GM18873 (cell line): ENCODE measurements at regions not wholly inside any gene's neighbourhood (a gene's known extent, or its start where the extent isn't known, plus 50 kb on each side); places are given as distances from the start of the nearest gene placed in this dataset.
A peak's percentile ranks its signal among the peaks of the same experiment; 100 is the strongest.
"Not testable (repeated sequence)": the region's sequence is repeated elsewhere in the genome, so short reads cannot be mapped to it uniquely, and the experiment has no call there.

ENCODE experiments used
- ATAC-seq: cut with Tn5 transposase; IDR thresholded peaks from one replicate; pipeline ENCODE4 v1.9.1; 2021; ENCODE audit warnings: mild to moderate bottlenecking, moderate library complexity, moderate number of reproducible peaks; ENCODE audit not compliant: unreplicated experiment, low FRiP score

GRCh38 chr3:56928379-56929068 lies 126.8 kb upstream of the ARHGEF3 start:
- ATAC-seq: no peak

- no peak for ATAC-seq
Measured at GRCh38 chr3:56927855-56928254, 126.1 kb upstream of the ARHGEF3 start.

GRCh38 chr3:56926947-56927282 lies 125.2 kb upstream of the ARHGEF3 start:
- ATAC-seq: no peak

GRCh38 chr3:56926243-56926946 lies 124.6 kb upstream of the ARHGEF3 start:
- ATAC-seq: no peak

- ATAC-seq: not testable (repeated sequence)
Measured at GRCh38 chr3:56924700-56925099, 123.0 kb upstream of the ARHGEF3 start.

DNA sequence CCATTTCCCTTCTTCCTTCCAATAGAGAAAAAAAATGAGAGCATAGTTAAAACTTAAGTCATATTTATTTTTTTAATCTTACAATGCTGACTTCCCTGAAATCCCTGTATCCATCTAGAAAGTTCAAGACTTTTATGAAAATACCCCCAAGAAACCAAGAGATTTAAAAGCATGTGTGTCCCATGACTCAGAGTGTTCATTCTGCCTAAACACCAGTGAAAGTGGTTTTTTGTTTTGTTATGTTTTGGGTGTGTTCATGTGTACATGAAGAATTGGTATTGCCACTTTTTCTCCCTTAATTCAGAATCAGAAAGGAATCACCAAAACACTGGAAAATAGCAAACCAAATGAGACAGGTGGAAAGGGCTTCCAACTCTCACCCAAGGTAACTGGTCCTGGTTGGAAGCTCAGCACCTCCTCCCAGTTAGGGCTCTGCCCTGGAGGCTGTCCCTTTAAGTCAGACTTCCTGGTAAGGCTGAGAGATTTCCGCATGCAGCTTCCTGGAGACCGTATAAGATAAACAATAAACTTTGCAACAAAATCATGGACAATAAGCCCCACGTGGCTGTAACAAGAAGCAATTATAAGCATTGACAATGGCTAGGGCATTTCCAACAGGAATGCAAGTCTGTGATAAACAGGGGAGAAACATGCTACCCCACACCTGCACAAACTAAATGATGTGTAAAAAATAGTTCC lies 121.9 kb upstream of the ARHGEF3 start:
- ATAC-seq: no peak

- no peak for ATAC-seq
Measured at GRCh38 chr3:56921573-56922453, 120.1 kb upstream of the ARHGEF3 start.

DNA sequence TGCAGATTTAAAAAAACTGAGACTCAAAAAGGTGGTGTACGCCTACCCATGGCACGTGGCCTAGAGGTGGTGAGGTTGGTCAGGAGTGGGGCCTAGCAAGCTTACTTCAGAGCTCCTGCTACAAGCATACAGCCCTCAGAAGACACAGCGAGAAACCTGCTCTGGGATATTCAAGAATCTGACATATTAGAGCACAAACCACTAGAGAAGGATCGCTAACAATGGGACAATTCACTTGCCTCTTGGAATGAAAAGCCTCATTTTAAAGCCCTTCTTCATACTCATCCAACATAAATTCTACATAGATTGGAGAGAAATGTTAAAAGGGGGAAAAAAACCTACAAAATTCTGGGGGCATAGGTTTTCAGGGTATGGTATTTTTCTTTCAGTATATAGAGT lies 118.0 kb upstream of the ARHGEF3 start:
- no peak for ATAC-seq

DNA sequence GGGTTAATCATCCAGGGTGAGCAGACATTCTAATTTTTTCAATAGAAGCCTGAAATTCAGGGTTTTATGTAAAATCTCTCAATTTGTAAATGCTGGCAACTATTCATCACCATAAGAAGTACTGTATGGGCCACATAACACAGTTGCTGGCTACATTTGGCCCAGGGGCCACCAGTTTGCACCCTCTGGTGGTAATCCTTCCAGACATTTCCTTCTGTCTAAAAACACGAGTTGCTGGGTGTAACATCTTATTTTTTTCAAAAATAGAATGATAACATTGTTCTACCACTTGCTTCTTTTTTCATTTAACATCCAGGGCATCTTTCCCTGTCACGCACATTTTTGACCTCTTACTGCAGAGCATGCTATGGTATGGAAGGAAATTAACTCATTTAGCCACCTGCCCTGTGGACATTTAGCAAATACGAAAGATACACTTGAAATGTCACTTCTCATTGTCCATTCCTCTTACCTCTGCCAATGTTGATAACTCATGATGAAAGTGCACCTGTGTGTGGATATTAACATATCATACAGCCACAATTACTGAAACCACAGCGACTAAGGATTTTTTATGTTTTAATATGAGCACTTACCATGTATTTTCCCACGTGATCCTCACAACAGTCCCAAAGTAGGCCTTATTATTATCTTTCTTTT lies 117.5 kb upstream of the ARHGEF3 start:
- ATAC-seq: no peak

DNA sequence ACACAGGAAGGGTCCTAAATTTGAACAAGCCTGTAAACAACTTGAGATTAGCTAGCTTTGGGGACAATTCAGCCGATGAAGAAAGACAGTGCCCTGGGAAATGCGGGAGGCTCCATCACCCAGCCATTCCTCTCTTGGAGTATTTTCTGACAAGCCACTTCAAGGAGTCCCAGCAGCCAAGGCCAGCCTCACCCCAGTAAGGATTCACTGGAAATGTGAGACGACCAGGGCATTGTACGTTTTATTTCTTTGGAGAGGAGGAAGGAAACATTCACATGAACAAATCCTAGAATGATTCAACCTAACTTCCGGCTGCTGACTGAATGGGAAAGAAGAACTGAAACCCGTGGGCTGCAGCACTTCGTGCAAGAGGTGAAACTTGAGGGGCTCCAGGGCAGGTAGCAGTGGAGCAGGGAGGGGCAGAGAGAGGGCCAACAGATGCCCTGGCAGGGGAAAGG lies 116.4 kb upstream of the ARHGEF3 start:
- ATAC-seq: peak; percentile 53

DNA sequence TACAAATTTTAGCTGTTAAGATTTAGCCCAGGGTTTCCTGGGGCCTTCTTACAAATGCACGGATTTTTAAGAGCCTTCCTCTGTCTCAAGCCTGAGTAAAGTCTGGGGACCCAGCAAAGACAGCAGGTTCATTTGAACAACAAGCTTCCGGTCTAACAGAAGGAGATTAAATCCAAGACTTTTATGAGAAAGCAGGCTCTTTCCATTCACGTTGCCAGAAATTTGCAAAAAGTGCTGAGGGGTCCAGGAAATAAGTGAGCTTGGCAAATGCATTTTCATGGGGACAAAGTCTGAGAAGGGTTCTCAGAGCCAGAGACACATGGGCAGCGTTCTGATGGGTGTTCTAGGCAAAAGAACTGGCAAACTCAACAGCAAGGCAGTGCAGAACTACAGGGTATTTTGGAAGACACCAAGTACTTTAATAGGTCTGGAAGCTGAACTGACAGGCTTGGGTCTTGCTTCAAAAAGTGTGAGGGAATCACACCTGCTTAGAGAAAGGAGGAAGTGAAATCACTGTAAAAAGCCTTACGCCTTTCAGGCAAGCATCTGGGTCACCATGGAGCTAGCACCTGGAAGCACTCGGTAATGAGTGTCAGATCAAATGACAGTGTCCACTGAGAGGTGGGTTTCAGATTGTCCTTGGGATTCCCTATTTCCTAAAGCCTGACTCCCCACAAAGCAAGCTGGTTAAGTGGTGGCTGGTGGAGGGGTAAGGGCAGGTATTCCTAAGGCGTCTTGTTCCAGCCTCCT lies 115.8 kb upstream of the ARHGEF3 start:
- ATAC-seq: peak; percentile 64

DNA sequence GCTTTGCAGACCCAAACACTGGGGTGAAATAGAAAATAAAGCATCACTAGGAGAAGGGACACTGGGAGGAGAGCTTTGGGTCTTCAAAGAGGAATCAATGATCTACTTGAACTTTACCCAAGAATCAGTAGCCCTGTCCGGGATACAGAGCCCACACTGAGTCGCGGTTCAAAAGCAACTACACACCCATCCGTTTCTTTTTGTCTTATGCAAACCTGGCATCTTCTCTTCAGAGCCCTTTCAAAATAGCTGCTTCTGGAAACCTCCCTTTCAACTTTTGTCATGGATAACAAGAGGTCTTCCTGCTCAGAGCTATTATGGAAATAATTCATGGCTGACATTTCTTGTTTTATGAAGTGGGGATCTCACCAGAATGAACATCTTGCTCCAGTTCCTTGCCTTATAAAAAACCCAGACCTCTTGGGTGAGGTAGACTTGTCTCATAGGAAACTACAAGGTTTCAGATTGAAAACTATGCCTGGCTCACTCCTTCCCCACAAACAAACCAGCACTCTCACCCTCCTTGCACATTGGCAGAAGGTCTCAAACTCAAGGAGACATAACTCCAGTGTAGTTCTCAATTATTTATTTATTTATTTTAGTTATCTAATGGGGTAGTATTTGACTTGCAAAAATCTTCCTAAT lies 115.1 kb upstream of the ARHGEF3 start:
- no peak for ATAC-seq

DNA sequence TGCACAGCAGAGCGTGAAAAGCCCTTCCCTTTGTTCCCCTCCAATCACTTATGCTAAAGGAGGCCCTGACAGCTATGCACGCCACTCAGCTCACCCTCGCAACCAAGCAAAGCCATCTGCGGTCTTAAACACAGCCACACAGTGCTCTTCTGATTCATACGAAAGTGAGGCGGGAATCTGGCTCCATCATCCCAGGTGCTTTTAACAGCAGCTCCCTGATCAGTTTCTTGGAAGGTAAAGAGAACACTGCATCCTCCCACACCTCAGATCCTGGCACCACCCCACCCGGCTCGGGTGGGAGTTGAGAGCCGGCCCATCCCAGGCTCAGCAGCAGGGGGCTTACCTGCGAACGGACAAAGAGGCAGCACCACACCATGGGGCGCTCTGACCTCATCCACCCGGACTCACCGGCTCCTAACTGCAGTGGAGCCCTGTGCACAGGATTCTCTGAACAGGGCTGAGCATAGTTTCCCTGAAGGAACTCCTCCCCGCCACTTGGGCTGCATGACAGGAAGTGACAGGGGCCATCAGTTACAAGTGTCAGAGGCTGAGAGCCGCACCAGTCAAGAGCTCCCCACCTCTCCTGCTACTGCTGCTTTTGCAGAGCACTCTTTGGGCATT lies 114.3 kb upstream of the ARHGEF3 start:
- peak; percentile 31 for ATAC-seq

- no peak for ATAC-seq
Measured at GRCh38 chr3:56914646-56915045, 112.9 kb upstream of the ARHGEF3 start.

- no peak for ATAC-seq
Measured at GRCh38 chr3:56911363-56911762, 109.6 kb upstream of the ARHGEF3 start.

DNA sequence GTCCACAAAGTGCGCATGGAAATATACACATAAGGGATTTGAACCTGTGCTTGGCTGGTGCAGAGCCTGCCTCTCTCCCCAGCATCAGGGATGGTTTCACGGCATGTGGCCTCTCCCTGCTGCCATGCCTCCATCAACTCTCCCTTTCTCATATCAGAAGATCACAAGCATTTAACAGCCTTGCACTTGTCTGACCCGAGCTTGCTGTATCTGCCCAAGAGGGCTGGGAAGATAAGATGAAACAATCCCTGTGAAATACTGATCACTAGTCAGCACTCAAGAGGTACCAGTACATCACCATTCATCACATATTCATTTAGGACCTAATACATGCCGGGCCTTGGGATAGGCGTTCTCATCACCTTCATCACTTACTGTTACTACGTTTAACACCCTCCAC lies 107.6 kb upstream of the ARHGEF3 start:
- no peak for ATAC-seq

- no peak for ATAC-seq
Measured at GRCh38 chr3:56908004-56908403, 106.3 kb upstream of the ARHGEF3 start.

GRCh38 chr3:56904552-56905215 lies 102.9 kb upstream of the ARHGEF3 start:
- no peak for ATAC-seq
